Myocyte (in vitro differentiated cells): ENCODE measurements at regions not wholly inside any gene's neighbourhood (a gene's known extent, or its start where the extent isn't known, plus 50 kb on each side); places are given as distances from the start of the nearest gene placed in this dataset.

Experiments
- DNase-seq: peaks from one replicate; pipeline ENCODE4 v3.0.0-alpha.2; 2012; ENCODE audit warnings: low read depth

GRCh38 chr12:105980533-105980932 is 158.2 kb downstream of the NUAK1 start:
- DNase-seq = no peak

- no peak for DNase-seq
These were observed 156.7 kb downstream of the NUAK1 start for GRCh38 chr12:105982022-105982421.

- DNase-seq = peak; percentile 95
These were observed 155.0 kb downstream of the NUAK1 start for GRCh38 chr12:105983622-105984320.

- DNase-seq = no peak
These were observed 153.4 kb downstream of the NUAK1 start for GRCh38 chr12:105985383-105985782.

- DNase-seq = peak; percentile 65
These were observed 151.7 kb downstream of the NUAK1 start for GRCh38 chr12:105986779-105987684.

GRCh38 chr12:105987685-105988035 is 151.1 kb downstream of the NUAK1 start:
- no peak for DNase-seq

GRCh38 chr12:105992849-105993740 is 145.7 kb downstream of the NUAK1 start:
- DNase-seq = peak; percentile 70

- DNase-seq = no peak
These were observed 144.8 kb downstream of the NUAK1 start for GRCh38 chr12:105993766-105994555.

GRCh38 chr12:105995961-105996431 is 142.8 kb downstream of the NUAK1 start:
- DNase-seq = peak; percentile 98

- DNase-seq = no peak
These were observed 140.2 kb downstream of the NUAK1 start for GRCh38 chr12:105998561-105998960.

GRCh38 chr12:106000382-106001104 is 138.2 kb downstream of the NUAK1 start:
- no peak for DNase-seq

- DNase-seq = no peak
These were observed 137.5 kb downstream of the NUAK1 start for GRCh38 chr12:106001105-106001836.

- no peak for DNase-seq
These were observed 136.9 kb downstream of the NUAK1 start for GRCh38 chr12:106001837-106002218.

GRCh38 chr12:106003297-106003696 is 135.5 kb downstream of the NUAK1 start:
- no peak for DNase-seq

GRCh38 chr12:106004289-106004688 is 134.5 kb downstream of the NUAK1 start:
- no peak for DNase-seq

- no peak for DNase-seq
These were observed 132.4 kb downstream of the NUAK1 start for GRCh38 chr12:106006382-106006781.

- DNase-seq = no peak
These were observed 131.8 kb downstream of the NUAK1 start for GRCh38 chr12:106006940-106007339.

GRCh38 chr12:106010741-106011140 is 128.0 kb downstream of the NUAK1 start:
- no peak for DNase-seq
